GM23248 (cell line): ENCODE measurements at regions not wholly inside any gene's neighbourhood (a gene's known extent, or its start where the extent isn't known, plus 50 kb on each side); places are given as distances from the start of the nearest gene placed in this dataset.

ENCODE experiments used
- EZH2 ChIP-seq: fragments of 200-600 bp; sonication (generic); IDR thresholded peaks from 2 replicates; pipeline ENCODE4 v1.6.1; 2018; ENCODE audit warnings: antibody characterized with exemption, mild to moderate bottlenecking; ENCODE audit not compliant: insufficient read depth, poor library complexity, severe bottlenecking
- EZH2phosphoT487 ChIP-seq: fragments of 200-600 bp; sonication (generic); IDR thresholded peaks from 2 replicates; pipeline ENCODE4 v1.6.1; 2018; ENCODE audit warnings: antibody characterized with exemption, moderate library complexity, mild to moderate bottlenecking, low read depth; ENCODE audit not compliant: insufficient read depth

- TF ChIP-seq EZH2phosphoT487 = no peak
- TF ChIP-seq EZH2 = no peak
Observed at GRCh38 chr13:44686531-44686934, 110.4 kb upstream of the TSC22D1 start.
